ENCODE measurements at regions not wholly inside any gene's neighbourhood (a gene's known extent, or its start where the extent isn't known, plus 50 kb on each side); places are given as distances from the start of the nearest gene placed in this dataset.

GRCh38 chr13:64505336-64505910 is 2724.7 kb downstream of the PCDH9 start:
- TF ChIP-seq POLR2AphosphoS5 (IDR thresholded peaks at IDR 0.05; ENCODE audit: borderline replicate concordance, low read depth, low read length) = no peak
- TF ChIP-seq EZH2 (IDR thresholded peaks at IDR 0.05) = no peak
